ENCODE measurements at regions not wholly inside any gene's neighbourhood (a gene's known extent, or its start where the extent isn't known, plus 50 kb on each side); places are given as distances from the start of the nearest gene placed in this dataset.

DNA sequence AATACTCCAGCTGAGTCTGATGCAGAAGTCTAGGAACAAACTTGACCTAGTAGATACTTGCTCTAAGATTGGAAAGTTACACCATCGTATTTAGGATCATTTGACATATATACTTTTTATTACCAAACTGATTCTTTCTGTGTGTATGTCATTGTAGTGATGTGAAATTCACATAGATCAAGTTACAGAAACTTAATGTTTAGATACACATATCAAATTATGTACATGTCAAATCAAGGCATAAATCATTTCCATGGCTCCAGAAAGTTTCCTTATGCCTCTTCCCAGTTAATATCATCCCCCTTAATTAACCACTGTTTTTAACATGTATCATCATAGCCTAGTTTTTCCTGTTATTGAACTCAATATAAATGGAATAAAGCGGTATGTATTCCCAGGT lies 292.0 kb upstream of the CDH11 start:
- no peak overlapping the region for H2AFZ ChIP-seq (ENCODE audit: low read depth, low read length, poor library complexity, severe bottlenecking)
- DNase-seq (ENCODE audit: low read depth, low spot score) (no peak), ATAC-seq (no peak)
- POLR2A ChIA-PET, result no interaction called here
- H3K9me2 ChIP-seq (ENCODE audit: insufficient read depth), result no peaks in the 10 kb centered on the region
- peaks cover 6 to 14% of the 10 kb centered on the region in 2 experiments; a peak in 2 of 4 replicates for H3K9me3 ChIP-seq (ENCODE audit: control insufficient read depth in 1 of 2, insufficient read depth in 1 of 2, low read depth in 1 of 2, low read length in 2 of 2)
- H3K27me3 ChIP-seq (ENCODE audit: insufficient read depth, low read length), result no peaks in the 10 kb centered on the region
- H3K4me1 ChIP-seq (ENCODE audit: control insufficient read depth in 1 of 2, insufficient read depth in 2 of 2, low read length in 2 of 2), result no peaks in the 10 kb centered on the region
- no peaks in the 10 kb centered on the region for H4K20me1 ChIP-seq (ENCODE audit: insufficient read depth)
- TF ChIP-seq JUND (IDR thresholded peaks at IDR 0.05), result no peak
- TF ChIP-seq YY1 (IDR thresholded peaks at IDR 0.05; ENCODE audit: extremely low read depth, insufficient replicate concordance, low read depth, low read length), result no peak
- no peak for TF ChIP-seq EZH2 (IDR thresholded peaks at IDR 0.05)
- no peak for TF ChIP-seq POLR2AphosphoS5 (IDR thresholded peaks at IDR 0.05; ENCODE audit: low read depth, low read length)
- TF ChIP-seq ZBTB33 (IDR thresholded peaks at IDR 0.05; ENCODE audit: extremely low read depth, insufficient replicate concordance, low read length), result no peak
- TF ChIP-seq POLR2A (IDR thresholded peaks at IDR 0.05; ENCODE audit: borderline replicate concordance, extremely low read depth, insufficient read depth, insufficient read length), result no peak
- TF ChIP-seq, protein P1, sequence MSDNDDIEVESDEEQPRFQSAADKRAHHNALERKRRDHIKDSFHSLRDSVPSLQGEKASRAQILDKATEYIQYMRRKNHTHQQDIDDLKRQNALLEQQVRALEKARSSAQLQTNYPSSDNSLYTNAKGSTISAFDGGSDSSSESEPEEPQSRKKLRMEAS (IDR thresholded peaks at IDR 0.05), result no peak
- TF ChIP-seq, protein P2, sequence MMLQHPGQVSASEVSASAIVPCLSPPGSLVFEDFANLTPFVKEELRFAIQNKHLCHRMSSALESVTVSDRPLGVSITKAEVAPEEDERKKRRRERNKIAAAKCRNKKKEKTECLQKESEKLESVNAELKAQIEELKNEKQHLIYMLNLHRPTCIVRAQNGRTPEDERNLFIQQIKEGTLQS (IDR thresholded peaks at IDR 0.05), result no peak
- TF ChIP-seq EGR1 (IDR thresholded peaks at IDR 0.05; ENCODE audit: low read depth), result no peak
- no peak for TF ChIP-seq ELF1 (IDR thresholded peaks at IDR 0.05; ENCODE audit: borderline replicate concordance, low read depth)
- no peak for TF ChIP-seq SP1 (IDR thresholded peaks at IDR 0.05; ENCODE audit: low read depth)
- no peak for TF ChIP-seq SRF (IDR thresholded peaks at IDR 0.05; ENCODE audit: low read depth)
- no peak for TF ChIP-seq TCF7L2 (IDR thresholded peaks at IDR 0.05; ENCODE audit: borderline replicate concordance, extremely low read depth, insufficient read depth, insufficient read length)
- TF ChIP-seq CTCF (IDR thresholded peaks at IDR 0.05 in 2 of 3, conservative IDR thresholded peaks at IDR 0.05 in 1 of 3; ENCODE audit: borderline replicate concordance in 1 of 3, insufficient read depth in 1 of 3, low read depth in 2 of 3, low read length in 2 of 3), result no peak
- no peak for TF ChIP-seq CBX3 (IDR thresholded peaks at IDR 0.05; ENCODE audit: low read depth)
- no peak for TF ChIP-seq FOSL1 (IDR thresholded peaks at IDR 0.05; ENCODE audit: low read depth)
- TF ChIP-seq EZH2phosphoT487 (IDR thresholded peaks at IDR 0.05; ENCODE audit: borderline replicate concordance), result no peak
- no peak for TF ChIP-seq RAD21 (IDR thresholded peaks at IDR 0.05; ENCODE audit: low read depth)
- no peak for TF ChIP-seq ZNF274 (IDR thresholded peaks at IDR 0.05; ENCODE audit: low read depth, low read length)
- TF ChIP-seq CEBPB (IDR thresholded peaks at IDR 0.05; ENCODE audit: low read depth), result no peak
- H3K27ac ChIP-seq (ENCODE audit: low read depth, low read length), result no peak overlapping the region
- no peak overlapping the region for H3K9ac ChIP-seq (ENCODE audit: low read length)
- RAD21 ChIA-PET (ENCODE audit: low non-redundant PET in 1 of 2, low total read pairs in 2 of 2, uncharacterized antibody in 2 of 2, unreplicated experiment in 2 of 2), result no interaction called here
- no TSS peak for BruUV-seq (replicated peaks)
- no peak overlapping the region for H3K4me3 ChIP-seq (replicated peaks in 1 of 2; ENCODE audit: low read depth in 1 of 2, low read length in 2 of 2)
- H3K4me2 ChIP-seq (ENCODE audit: low read length), result no peak overlapping the region
- CTCF ChIA-PET, result no interaction called here
- intact Hi-C loops (cut with micrococcal nuclease), result no loop called here
- H3K79me2 ChIP-seq (ENCODE audit: insufficient read depth, low read length), result no peaks in the 10 kb centered on the region
- H3K36me3 ChIP-seq (ENCODE audit: control insufficient read depth in 1 of 2, insufficient read depth in 2 of 2, low read length in 2 of 2), result no peaks in the 10 kb centered on the region
